ENCODE measurements at regions not wholly inside any gene's neighbourhood (a gene's known extent, or its start where the extent isn't known, plus 50 kb on each side); places are given as distances from the start of the nearest gene placed in this dataset.

DNA sequence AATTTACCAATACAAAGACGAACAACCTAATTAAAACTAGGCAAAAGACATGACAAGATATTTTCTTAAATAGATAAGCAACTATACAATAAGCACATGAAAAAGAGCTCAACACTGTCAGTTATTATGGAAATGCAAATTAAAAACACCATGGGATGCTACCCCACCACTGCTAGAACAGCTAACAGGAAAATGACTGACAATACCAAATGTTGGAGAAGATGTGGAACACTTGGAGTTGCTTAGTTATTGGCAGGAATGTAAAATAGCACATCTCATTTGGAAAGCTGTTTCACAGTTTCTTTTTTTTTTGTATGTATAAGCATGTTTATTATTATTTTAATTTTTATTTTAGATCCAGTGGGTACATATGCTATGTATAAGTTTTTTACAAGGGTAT is 84.4 kb downstream of the CYRIA start:
- TF ChIP-seq, protein P1, sequence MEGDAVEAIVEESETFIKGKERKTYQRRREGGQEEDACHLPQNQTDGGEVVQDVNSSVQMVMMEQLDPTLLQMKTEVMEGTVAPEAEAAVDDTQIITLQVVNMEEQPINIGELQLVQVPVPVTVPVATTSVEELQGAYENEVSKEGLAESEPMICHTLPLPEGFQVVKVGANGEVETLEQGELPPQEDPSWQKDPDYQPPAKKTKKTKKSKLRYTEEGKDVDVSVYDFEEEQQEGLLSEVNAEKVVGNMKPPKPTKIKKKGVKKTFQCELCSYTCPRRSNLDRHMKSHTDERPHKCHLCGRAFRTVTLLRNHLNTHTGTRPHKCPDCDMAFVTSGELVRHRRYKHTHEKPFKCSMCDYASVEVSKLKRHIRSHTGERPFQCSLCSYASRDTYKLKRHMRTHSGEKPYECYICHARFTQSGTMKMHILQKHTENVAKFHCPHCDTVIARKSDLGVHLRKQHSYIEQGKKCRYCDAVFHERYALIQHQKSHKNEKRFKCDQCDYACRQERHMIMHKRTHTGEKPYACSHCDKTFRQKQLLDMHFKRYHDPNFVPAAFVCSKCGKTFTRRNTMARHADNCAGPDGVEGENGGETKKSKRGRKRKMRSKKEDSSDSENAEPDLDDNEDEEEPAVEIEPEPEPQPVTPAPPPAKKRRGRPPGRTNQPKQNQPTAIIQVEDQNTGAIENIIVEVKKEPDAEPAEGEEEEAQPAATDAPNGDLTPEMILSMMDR (conservative IDR thresholded peaks at IDR 0.05; ENCODE audit: low read length): no peak
- TF ChIP-seq EZH2phosphoT487 (IDR thresholded peaks at IDR 0.05; ENCODE audit: borderline replicate concordance): no peak
- no peak overlapping the region for H3K4me2 ChIP-seq (ENCODE audit: low read depth, low read length, poor library complexity, severe bottlenecking)
- H3K9ac ChIP-seq (ENCODE audit: low read depth, low read length, poor library complexity, severe bottlenecking): no peak overlapping the region
- H3K36me3 ChIP-seq (ENCODE audit: insufficient read depth, low read length): no peaks in the 10 kb centered on the region
- H3F3A ChIP-seq (ENCODE audit: low read depth): no peaks in the 10 kb centered on the region
- no peaks in the 10 kb centered on the region for H3K9me2 ChIP-seq (replicated peaks; ENCODE audit: low read depth, low read length)
- H3K4me1 ChIP-seq (ENCODE audit: insufficient read depth, low read length, poor library complexity, severe bottlenecking): no peaks in the 10 kb centered on the region
- H3K27me3 ChIP-seq (ENCODE audit: insufficient read depth, low read length, poor library complexity, severe bottlenecking): no peaks in the 10 kb centered on the region
- no peaks in the 10 kb centered on the region for H4K20me1 ChIP-seq (ENCODE audit: insufficient read depth, low read length, poor library complexity, severe bottlenecking)
- H3K4me3 ChIP-seq (ENCODE audit: low read length, poor library complexity, severe bottlenecking): no peak overlapping the region
- H3K79me2 ChIP-seq (ENCODE audit: insufficient read depth, low read length): no peaks in the 10 kb centered on the region
- no peaks in the 10 kb centered on the region for H3K9me3 ChIP-seq (ENCODE audit: insufficient read depth, low read depth, low read length)
- H2AFZ ChIP-seq (ENCODE audit: low read length): no peak overlapping the region

DNA sequence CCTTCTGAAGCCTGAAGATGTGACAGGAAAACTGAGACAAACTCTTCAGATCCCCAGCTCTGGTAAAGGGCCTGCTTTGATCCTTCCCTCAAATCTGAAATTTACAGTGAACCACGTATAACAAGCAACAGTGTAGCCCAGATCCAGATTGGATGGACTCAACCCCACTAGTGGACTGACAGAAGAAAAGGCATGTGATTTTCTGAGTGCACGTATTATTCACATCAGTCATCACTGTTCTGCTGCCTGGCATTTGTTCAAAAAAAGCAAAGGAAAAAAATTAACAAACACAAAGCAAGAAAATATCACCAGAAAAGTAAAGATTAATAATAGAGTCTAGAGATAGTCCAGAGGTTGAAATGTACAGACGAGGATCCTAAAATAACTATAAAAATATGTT is 87.6 kb downstream of the CYRIA start:
- TF ChIP-seq, protein P1 (conservative IDR thresholded peaks at IDR 0.05; ENCODE audit: low read length): no peak
- TF ChIP-seq EZH2phosphoT487 (IDR thresholded peaks at IDR 0.05; ENCODE audit: borderline replicate concordance): no peak
- no peaks in the 10 kb centered on the region for H4K20me1 ChIP-seq (ENCODE audit: insufficient read depth, low read length, poor library complexity, severe bottlenecking)
- H3K79me2 ChIP-seq (ENCODE audit: insufficient read depth, low read length): no peaks in the 10 kb centered on the region

DNA sequence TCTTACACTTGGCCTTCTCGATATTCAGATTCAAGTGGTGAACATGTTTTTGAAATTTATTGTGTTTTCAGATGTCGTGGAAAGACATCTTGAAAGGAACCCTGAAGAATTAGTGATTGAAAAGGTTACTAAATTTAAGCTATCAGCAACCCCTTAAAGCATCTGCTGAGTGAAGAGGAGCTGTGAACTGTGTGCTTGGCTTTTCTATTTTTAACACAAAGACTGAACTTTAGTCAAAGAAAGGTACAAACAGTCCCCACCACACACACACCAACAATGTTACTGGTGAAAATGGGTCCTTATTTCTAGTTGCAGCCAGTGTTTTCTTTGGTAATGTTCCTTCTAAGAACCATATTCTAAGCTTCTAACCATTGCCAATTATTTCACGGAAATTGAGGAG is 95.1 kb downstream of the CYRIA start:
- TF ChIP-seq, protein P1 (conservative IDR thresholded peaks at IDR 0.05; ENCODE audit: low read length): no peak
- no peak for TF ChIP-seq EZH2phosphoT487 (IDR thresholded peaks at IDR 0.05; ENCODE audit: borderline replicate concordance)
- Histone ChIP-seq H3K4me1 (ENCODE audit: insufficient read depth, low read length, poor library complexity, severe bottlenecking) (no peaks in the 10 kb centered on the region), H3K27me3 (ENCODE audit: insufficient read depth, low read length, poor library complexity, severe bottlenecking) (no peaks in the 10 kb centered on the region), H3K79me2 (ENCODE audit: insufficient read depth, low read length) (no peaks in the 10 kb centered on the region), H3K36me3 (ENCODE audit: insufficient read depth, low read length) (no peaks in the 10 kb centered on the region), H3F3A (ENCODE audit: low read depth) (no peaks in the 10 kb centered on the region), H3K4me2 (ENCODE audit: low read depth, low read length, poor library complexity, severe bottlenecking) (no peak overlapping the region), H3K4me3 (ENCODE audit: low read length, poor library complexity, severe bottlenecking) (no peak overlapping the region), H2AFZ (ENCODE audit: low read length) (no peak overlapping the region), H4K20me1 (ENCODE audit: insufficient read depth, low read length, poor library complexity, severe bottlenecking) (no peaks in the 10 kb centered on the region), H3K9me2 (replicated peaks; ENCODE audit: low read depth, low read length) (no peaks in the 10 kb centered on the region), H3K9ac (ENCODE audit: low read depth, low read length, poor library complexity, severe bottlenecking) (no peak overlapping the region), H3K9me3 (ENCODE audit: insufficient read depth, low read depth, low read length) (peaks cover 4% of the 10 kb centered on the region; the same call in 1 of the 2 replicates)

More for the DNA sequence above, 87.6 kb downstream of the CYRIA start:
- H3K27me3 ChIP-seq (ENCODE audit: insufficient read depth, low read length, poor library complexity, severe bottlenecking): no peaks in the 10 kb centered on the region
- no peak overlapping the region for H3K4me2 ChIP-seq (ENCODE audit: low read depth, low read length, poor library complexity, severe bottlenecking)
- no peak overlapping the region for H3K9ac ChIP-seq (ENCODE audit: low read depth, low read length, poor library complexity, severe bottlenecking)
- H2AFZ ChIP-seq (ENCODE audit: low read length): no peak overlapping the region
- no peak overlapping the region for H3K4me3 ChIP-seq (ENCODE audit: low read length, poor library complexity, severe bottlenecking)
- no peaks in the 10 kb centered on the region for H3K9me2 ChIP-seq (replicated peaks; ENCODE audit: low read depth, low read length)
- H3K36me3 ChIP-seq (ENCODE audit: insufficient read depth, low read length): no peaks in the 10 kb centered on the region
- H3K9me3 ChIP-seq (ENCODE audit: insufficient read depth, low read depth, low read length): peaks cover 4% of the 10 kb centered on the region; the same call in 1 of the 2 replicates
- H3F3A ChIP-seq (ENCODE audit: low read depth): no peaks in the 10 kb centered on the region
- no peaks in the 10 kb centered on the region for H3K4me1 ChIP-seq (ENCODE audit: insufficient read depth, low read length, poor library complexity, severe bottlenecking)
